Sigmoid colon (tissue), 4 donors: ENCODE measurements at regions not wholly inside any gene's neighbourhood (a gene's known extent, or its start where the extent isn't known, plus 50 kb on each side); places are given as distances from the start of the nearest gene placed in this dataset.

Source experiments
- CTCF ChIP-seq, 4 experiments: fragments of 450-650 bp in 3 of 4; fragments of 200-600 bp in 1 of 4; IDR thresholded peaks; one replicate each; pipeline ENCODE4 v1.5.1; 2016 to 2019; ENCODE audit warnings: antibody characterized with exemption in 4 of 4, mild to moderate bottlenecking in 3 of 4, moderate library complexity in 2 of 4
- EP300 ChIP-seq, 4 donors: sonication (generic); formaldehyde crosslinking; IDR thresholded peaks; one replicate each; pipeline ENCODE4 v1.6.1; 2017; ENCODE audit warnings: antibody characterized with exemption in 4 of 4
- POLR2A ChIP-seq, 2 donors: fragments of 450-650 bp; IDR thresholded peaks; one replicate each; pipeline ENCODE4 v1.6.1; 2016; ENCODE audit warnings: antibody characterized with exemption in 2 of 2, mild to moderate bottlenecking in 2 of 2, moderate library complexity in 2 of 2

- TF ChIP-seq CTCF (IDR thresholded peaks at IDR 0.05): no peak
- no peak for TF ChIP-seq EP300 (IDR thresholded peaks at IDR 0.05)
- TF ChIP-seq POLR2A (IDR thresholded peaks at IDR 0.05): no peak
Observed at GRCh38 chr10:117860135-117860534, 186.6 kb downstream of the RAB11FIP2 start.
